ENCODE measurements at regions not wholly inside any gene's neighbourhood (a gene's known extent, or its start where the extent isn't known, plus 50 kb on each side); places are given as distances from the start of the nearest gene placed in this dataset.

DNA sequence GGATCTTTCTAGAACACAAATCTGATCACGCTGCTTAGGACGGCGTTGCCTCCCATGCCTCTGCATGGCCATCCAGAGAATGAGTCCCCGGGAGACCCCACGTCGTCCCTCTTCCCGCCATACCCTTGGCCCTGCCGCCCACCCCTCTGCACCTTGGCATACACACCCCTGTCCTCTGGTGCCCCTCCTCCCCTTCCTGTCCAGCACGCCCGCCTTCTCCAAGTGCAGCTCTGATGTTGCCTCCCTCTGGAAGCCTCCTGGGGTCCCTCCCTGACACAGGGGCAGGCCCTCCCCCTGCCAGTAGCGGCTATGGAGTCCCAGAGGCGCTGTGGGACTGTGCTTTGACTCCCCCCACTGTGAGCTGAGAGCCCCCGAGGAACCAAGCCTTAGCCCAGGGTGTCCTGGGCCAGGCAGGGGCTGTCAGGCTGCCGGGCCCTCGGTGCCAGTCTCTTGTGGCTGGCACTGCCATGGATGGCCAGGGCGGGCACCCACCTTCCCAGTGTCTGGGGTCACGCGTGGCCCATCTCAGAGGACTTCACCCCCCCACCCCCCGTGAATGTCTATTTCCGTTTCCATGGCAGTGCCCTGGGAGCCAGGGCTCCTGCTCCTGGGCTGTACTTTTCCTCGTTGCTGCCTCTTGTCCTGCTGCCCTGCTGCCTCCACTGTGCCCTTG lies 70.5 kb upstream of the RNU6ATAC start:
- ChIA-PET CTCF (interaction anchor here (0.7 kb wide), 1 partner anchor 37 kb away, joined by 6 read pairs; no protein-coding TSS in a partner anchor), POLR2A (ENCODE audit: low non-redundant PET) (no interaction called here)
- DNase-seq (ENCODE audit: low spot score): no peak
- peak overlapping the region; percentile 41 for H3K27ac ChIP-seq
- TF ChIP-seq, protein P1, sequence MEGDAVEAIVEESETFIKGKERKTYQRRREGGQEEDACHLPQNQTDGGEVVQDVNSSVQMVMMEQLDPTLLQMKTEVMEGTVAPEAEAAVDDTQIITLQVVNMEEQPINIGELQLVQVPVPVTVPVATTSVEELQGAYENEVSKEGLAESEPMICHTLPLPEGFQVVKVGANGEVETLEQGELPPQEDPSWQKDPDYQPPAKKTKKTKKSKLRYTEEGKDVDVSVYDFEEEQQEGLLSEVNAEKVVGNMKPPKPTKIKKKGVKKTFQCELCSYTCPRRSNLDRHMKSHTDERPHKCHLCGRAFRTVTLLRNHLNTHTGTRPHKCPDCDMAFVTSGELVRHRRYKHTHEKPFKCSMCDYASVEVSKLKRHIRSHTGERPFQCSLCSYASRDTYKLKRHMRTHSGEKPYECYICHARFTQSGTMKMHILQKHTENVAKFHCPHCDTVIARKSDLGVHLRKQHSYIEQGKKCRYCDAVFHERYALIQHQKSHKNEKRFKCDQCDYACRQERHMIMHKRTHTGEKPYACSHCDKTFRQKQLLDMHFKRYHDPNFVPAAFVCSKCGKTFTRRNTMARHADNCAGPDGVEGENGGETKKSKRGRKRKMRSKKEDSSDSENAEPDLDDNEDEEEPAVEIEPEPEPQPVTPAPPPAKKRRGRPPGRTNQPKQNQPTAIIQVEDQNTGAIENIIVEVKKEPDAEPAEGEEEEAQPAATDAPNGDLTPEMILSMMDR (conservative IDR thresholded peaks at IDR 0.05; ENCODE audit: low read depth): no peak

DNA sequence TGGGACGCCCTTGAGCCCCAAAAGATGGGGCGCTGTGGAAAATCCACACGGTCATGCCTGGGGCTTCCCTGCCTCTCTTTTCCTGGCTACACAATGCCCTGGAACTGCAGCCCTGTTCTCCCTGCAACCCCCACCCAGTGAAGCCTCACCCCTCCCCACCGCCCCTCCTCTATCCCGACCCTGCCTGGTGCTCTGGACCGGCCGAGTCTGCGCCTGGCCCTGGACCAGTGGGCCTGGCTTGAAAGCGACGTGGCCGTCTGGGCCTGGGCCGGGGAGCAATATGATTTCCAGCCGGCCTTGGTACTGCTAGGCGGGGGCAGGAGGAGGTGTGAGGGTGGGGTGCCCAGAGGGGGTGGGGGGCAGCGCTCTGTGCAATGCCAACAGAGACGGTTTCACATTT lies 71.0 kb upstream of the RNU6ATAC start:
- DNase-seq (ENCODE audit: low spot score): no peak
- CTCF ChIA-PET: interaction anchor here (0.7 to 0.9 kb wide), 2 partner anchors 37 to 208 kb away, joined by 3 to 6 read pairs; no protein-coding TSS in a partner anchor
- POLR2A ChIA-PET (ENCODE audit: low non-redundant PET): no interaction called here
- peak overlapping the region; percentile 1; the same call in 1 of the 2 replicates for H3K27ac ChIP-seq
- TF ChIP-seq, protein P1 (conservative IDR thresholded peaks at IDR 0.05; ENCODE audit: low read depth): no peak

- TF ChIP-seq, protein P1 (conservative IDR thresholded peaks at IDR 0.05; ENCODE audit: low read depth): no peak
- DNase-seq (ENCODE audit: low spot score): no peak
- peak overlapping the region; percentile 1; the same call in 1 of the 2 replicates for H3K27ac ChIP-seq
- CTCF ChIA-PET: interaction anchor here (0.9 kb wide), 1 partner anchor 208 kb away, joined by 3 read pairs; no protein-coding TSS in a partner anchor
- POLR2A ChIA-PET (ENCODE audit: low non-redundant PET): no interaction called here
Observed at GRCh38 chr9:134236001-134236421, 71.6 kb upstream of the RNU6ATAC start.

DNA sequence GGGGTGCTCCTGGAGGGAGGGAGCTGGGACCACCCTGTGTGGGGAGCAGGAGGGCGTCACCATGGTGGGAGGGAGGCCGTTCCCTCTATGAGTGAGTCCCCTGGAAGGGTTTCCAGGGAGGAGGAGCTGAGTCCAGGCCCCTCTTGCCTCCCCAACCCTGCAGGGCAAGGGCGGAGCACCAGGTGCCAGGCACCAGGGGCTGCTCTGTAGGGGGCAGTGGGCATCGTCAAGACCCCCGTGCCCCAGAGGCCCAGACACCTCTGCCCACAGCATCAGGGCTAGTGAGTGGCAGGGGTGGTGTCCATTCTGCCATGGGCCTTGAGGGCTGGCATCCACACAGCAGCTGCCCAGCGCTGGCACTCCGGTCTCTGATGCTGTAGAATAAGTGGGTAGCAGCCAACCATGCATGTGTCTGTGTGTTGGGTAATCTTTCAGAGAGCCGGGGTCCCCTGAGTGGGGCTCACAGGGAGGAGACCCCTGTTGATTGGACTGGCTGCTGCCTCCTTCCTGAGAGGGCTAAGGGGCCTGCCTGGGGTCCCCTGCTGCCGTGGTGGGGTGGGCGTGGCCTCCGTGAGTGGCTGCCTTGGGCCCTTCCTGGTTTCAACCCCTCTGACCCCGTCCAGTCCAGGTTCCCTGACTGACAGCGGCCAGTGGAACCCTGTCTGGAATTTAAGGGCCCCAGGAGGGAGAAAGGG lies 72.7 kb upstream of the RNU6ATAC start:
- TF ChIP-seq, protein P1 (conservative IDR thresholded peaks at IDR 0.05; ENCODE audit: low read depth): no peak
- CTCF ChIA-PET: interaction anchor here (1.2 kb wide), 1 partner anchor 31 kb away, joined by 3 read pairs; no protein-coding TSS in a partner anchor
- no peak for DNase-seq (ENCODE audit: low spot score)
- POLR2A ChIA-PET (ENCODE audit: low non-redundant PET): no interaction called here
- no peak overlapping the region for H3K27ac ChIP-seq

DNA sequence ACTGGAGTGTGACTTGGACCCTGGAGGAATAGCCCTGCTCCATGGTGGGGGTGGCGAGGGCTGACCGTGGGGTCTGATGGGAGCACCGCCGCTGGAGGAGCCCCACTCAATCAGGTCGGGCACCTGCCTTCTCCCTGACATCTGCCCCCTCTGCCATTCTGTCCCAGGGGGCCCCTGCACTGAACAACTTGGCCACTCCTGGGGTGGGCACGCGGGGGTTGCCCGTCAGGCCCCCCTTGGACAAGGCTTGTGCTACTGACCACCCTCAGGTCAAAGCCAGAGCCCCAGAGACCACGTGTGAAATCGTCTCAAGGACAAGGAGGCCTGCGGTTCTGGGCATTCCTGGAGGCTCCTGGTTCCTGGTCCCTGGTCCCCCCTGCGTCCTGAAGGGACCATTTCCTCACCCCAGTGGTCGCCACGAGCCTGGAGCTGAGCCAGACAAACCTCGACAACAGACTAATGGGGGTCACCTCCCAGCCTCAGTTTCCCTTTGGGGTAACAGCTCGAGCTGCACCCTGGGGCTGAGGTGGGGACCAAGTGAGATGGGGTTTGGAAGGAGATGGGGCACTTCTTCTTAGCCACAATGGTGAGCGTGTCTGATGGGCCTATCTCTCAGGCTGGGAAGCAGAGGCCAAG lies 73.4 kb upstream of the RNU6ATAC start:
- H3K27ac ChIP-seq: no peak overlapping the region
- ChIA-PET POLR2A (ENCODE audit: low non-redundant PET) (no interaction called here), CTCF (interaction anchor here (0.6 to 1.2 kb wide), 2 partner anchors 31 to 786 kb away, joined by 3 read pairs; no protein-coding TSS in a partner anchor)
- TF ChIP-seq, protein P1 (conservative IDR thresholded peaks at IDR 0.05; ENCODE audit: low read depth): no peak
- DNase-seq (ENCODE audit: low spot score): no peak
